IMR-90 (cell line): ENCODE measurements at regions not wholly inside any gene's neighbourhood (a gene's known extent, or its start where the extent isn't known, plus 50 kb on each side); places are given as distances from the start of the nearest gene placed in this dataset.

ENCODE experiments used
- ATAC-seq: fragments of 200-7000 bp; cut with Tn5 transposase; 2 replicates; pipeline ENCODE4 v1.9.1; 2020; ENCODE audit warnings: low read depth, mild to moderate bottlenecking, moderate library complexity
- BruUV-seq: library from RNA; stranded (reverse); fragments of 400-500 nt; replicated peaks from 2 replicates; lab custom pipeline; 2021; lab: Mats Ljungman, UMichigan
- CTCF ChIA-PET: fragments of 300-600 bp; formaldehyde crosslinking; extraction: SDS; loops from one replicate; lab custom pipeline; 2021; ENCODE audit warnings: antibody characterized with exemption; lab: Yijun Ruan, JAX
- POLR2A ChIA-PET: fragments of 300-600 bp; sonication (Branson Sonifier 250); formaldehyde crosslinking; loops from one replicate; lab custom pipeline; 2022; ENCODE audit warnings: antibody characterized with exemption; ENCODE audit not compliant: unreplicated experiment; lab: Charles Lee
- DNase-seq: peaks from one replicate; pipeline ENCODE4 v3.0.0; 2013
- H2AFZ ChIP-seq: replicated peaks from 2 replicates; pipeline ENCODE3; 2013; ENCODE audit warnings: low read length, mild to moderate bottlenecking; ENCODE audit not compliant: poor library complexity
- H2AK5ac ChIP-seq: 2 replicates; pipeline ENCODE4 v1.6.1; 2013; ENCODE audit warnings: low read depth, low read length, inconsistent platforms
- H2AK9ac ChIP-seq: replicated peaks from 2 replicates; pipeline ENCODE3; 2013; ENCODE audit warnings: mild to moderate bottlenecking, low read depth, low read length, moderate library complexity; ENCODE audit not compliant: poor library complexity
- H2BK120ac ChIP-seq: 2 replicates; pipeline ENCODE4 v1.6.1; 2013; ENCODE audit warnings: low read depth, low read length, inconsistent platforms
- H2BK15ac ChIP-seq: 3 replicates; pipeline ENCODE4 v1.6.1; 2013; ENCODE audit warnings: low read depth, low read length, inconsistent platforms
- H2BK20ac ChIP-seq: 2 replicates; pipeline ENCODE4 v1.6.1; 2013; ENCODE audit warnings: low read depth, mild to moderate bottlenecking, inconsistent platforms, low read length, moderate library complexity
- H2BK5ac ChIP-seq: 2 replicates; pipeline ENCODE4 v1.6.1; 2013; ENCODE audit warnings: mild to moderate bottlenecking, low read depth, low read length, inconsistent platforms; ENCODE audit not compliant: poor library complexity, severe bottlenecking
- H3K14ac ChIP-seq: replicated peaks from 2 replicates; pipeline ENCODE4 v1.6.1; 2013; ENCODE audit warnings: low read depth, low read length, inconsistent platforms
- H3K18ac ChIP-seq: 2 replicates; pipeline ENCODE4 v1.6.1; 2013; ENCODE audit warnings: low read depth, low read length, control low read depth
- H3K23ac ChIP-seq: 2 replicates; pipeline ENCODE4 v1.6.1; 2013; ENCODE audit warnings: low read depth, low read length, inconsistent platforms
- H3K27ac ChIP-seq: 2 replicates; pipeline ENCODE4 v1.5.1; 2013; ENCODE audit warnings: mild to moderate bottlenecking, control low read depth, low read length; ENCODE audit not compliant: insufficient read depth
- H3K27me3 ChIP-seq: 2 replicates; pipeline ENCODE4 v1.6.1; 2013; ENCODE audit warnings: low read length; ENCODE audit not compliant: control insufficient read depth, insufficient read depth
- H3K36me3 ChIP-seq: 2 replicates; pipeline ENCODE4 v1.6.1; 2013; ENCODE audit warnings: low read length, mixed read lengths; ENCODE audit not compliant: control insufficient read depth, insufficient read depth
- H3K4ac ChIP-seq: 2 replicates; pipeline ENCODE4 v1.6.1; 2013; ENCODE audit warnings: low read depth, low read length, inconsistent platforms
- H3K4me1 ChIP-seq: 2 replicates; pipeline ENCODE4 v1.6.1; 2013; ENCODE audit warnings: low read length, mixed read lengths; ENCODE audit not compliant: control insufficient read depth, insufficient read depth
- H3K4me2 ChIP-seq: 2 replicates; pipeline ENCODE4 v1.6.1; 2013; ENCODE audit warnings: low read depth, mild to moderate bottlenecking, control low read depth, low read length, moderate library complexity
- H3K4me3 ChIP-seq: 2 replicates; pipeline ENCODE4 v1.5.1; 2013; ENCODE audit warnings: low read depth, mild to moderate bottlenecking, control low read depth, low read length, moderate library complexity; ENCODE audit not compliant: insufficient read depth
- H3K56ac ChIP-seq: 2 replicates; pipeline ENCODE4 v1.6.1; 2013; ENCODE audit warnings: low read length, inconsistent platforms; ENCODE audit not compliant: insufficient read depth; ENCODE audit errors: extremely low read depth
- H3K79me1 ChIP-seq, 2 experiments: 2 replicates each; pipeline ENCODE4 v1.6.1; 2013; ENCODE audit warnings: low read length in 2 of 2, inconsistent platforms in 1 of 2, low read depth in 1 of 2
- H3K9ac ChIP-seq: 2 replicates; pipeline ENCODE4 v1.6.1; 2013; ENCODE audit warnings: low read depth, low read length, control low read depth
- H3K9me1 ChIP-seq: 2 replicates; pipeline ENCODE4 v1.6.1; 2013; ENCODE audit warnings: low read length, inconsistent platforms; ENCODE audit not compliant: insufficient read depth
- H3K9me3 ChIP-seq: 2 replicates; pipeline ENCODE4 v1.6.1; 2013; ENCODE audit warnings: low read length; ENCODE audit not compliant: control insufficient read depth, insufficient read depth
- H4K20me1 ChIP-seq: 2 replicates; pipeline ENCODE4 v1.6.1; 2013; ENCODE audit warnings: low read length, inconsistent platforms; ENCODE audit not compliant: insufficient read depth
- H4K5ac ChIP-seq: 2 replicates; pipeline ENCODE4 v1.6.1; 2013; ENCODE audit warnings: mild to moderate bottlenecking, low read depth, low read length, control low read depth
- H4K8ac ChIP-seq, 2 experiments: 2 replicates each; pipeline ENCODE4 v1.6.1; 2013; ENCODE audit warnings: low read depth in 2 of 2, low read length in 2 of 2, control low read depth in 1 of 2, inconsistent platforms in 1 of 2
- H4K91ac ChIP-seq: 2 replicates; pipeline ENCODE4 v1.6.1; 2013; ENCODE audit warnings: low read depth, low read length, inconsistent platforms; ENCODE audit not compliant: insufficient read depth
- BHLHE40 ChIP-seq: fragments of 150-350 bp; IDR thresholded peaks from 2 replicates; pipeline ENCODE4 v1.6.1; 2016; ENCODE audit warnings: mild to moderate bottlenecking, low read depth, low read length
- CHD1 ChIP-seq: IDR thresholded peaks from 2 replicates; pipeline ENCODE4 v1.6.1; 2012; ENCODE audit warnings: low read depth, low read length, improper control_type of control experiment
- ELK1 ChIP-seq: fragments of 150-350 bp; IDR thresholded peaks from 2 replicates; pipeline ENCODE4 v1.6.1; 2016; ENCODE audit warnings: low read depth, mild to moderate bottlenecking, low read length, moderate library complexity, borderline replicate concordance
- FOS ChIP-seq: fragments of 150-350 bp; IDR thresholded peaks from 2 replicates; pipeline ENCODE4 v1.6.1; 2016; ENCODE audit warnings: low read depth, low read length
- MAFK ChIP-seq: IDR thresholded peaks from 2 replicates; pipeline ENCODE4 v1.6.1; 2012; ENCODE audit warnings: low read depth, low read length, improper control_type of control experiment
- MXI1 ChIP-seq: IDR thresholded peaks from 2 replicates; pipeline ENCODE4 v1.6.1; 2012; ENCODE audit warnings: low read depth, mild to moderate bottlenecking, low read length, moderate library complexity, borderline replicate concordance
- NFE2L2 ChIP-seq: fragments of 150-350 bp; IDR thresholded peaks from 2 replicates; pipeline ENCODE4 v1.6.1; 2016; ENCODE audit warnings: low read depth, mild to moderate bottlenecking, low read length
- POLR2A ChIP-seq: IDR thresholded peaks from 2 replicates; pipeline ENCODE4 v1.6.1; 2012; ENCODE audit warnings: mild to moderate bottlenecking, low read depth, low read length
- RAD21 ChIP-seq: IDR thresholded peaks from 2 replicates; pipeline ENCODE4 v1.6.1; 2012; ENCODE audit warnings: low read length, improper control_type of control experiment
- SMC3 ChIP-seq: fragments of 150-350 bp; IDR thresholded peaks from 2 replicates; pipeline ENCODE4 v1.6.1; 2016; ENCODE audit warnings: low read depth, mild to moderate bottlenecking, antibody characterized with exemption, low read length, moderate library complexity
- WGBS, 2 experiments: methylation state at CpG; one replicate each; pipeline versions ENCODE4 v1.1.5 to v1.1.7; 2013; ENCODE audit warnings: missing lambda C conversion rate in 2 of 2; ENCODE audit not compliant: insufficient read length in 1 of 2; ENCODE audit errors: extremely low coverage in 2 of 2; 5-methylcytosine and 5-hydroxymethylcytosine counted together
- dilution Hi-C: fragments of 300-500 bp; cut with HindIII; formaldehyde crosslinking; loops from one replicate; pipeline ENCODE4 v1.14.3; 2018; ENCODE audit warnings: low sequenced_read_pairs; ENCODE audit not compliant: unreplicated experiment
- in situ Hi-C: fragments of 300-500 bp; cut with MboI; formaldehyde crosslinking; loops from 3 replicates; pipeline ENCODE4 v1.14.3; 2019; ENCODE audit warnings: low sequenced_read_pairs, inconsistent platforms, mixed read lengths
- intact Hi-C: fragments of 100-400 bp; cut with micrococcal nuclease; formaldehyde crosslinking; loops from 2 replicates; pipeline ENCODE4 v1.10.0; 2022
- TF ChIP-seq, protein P1 (sequence below): fragments of 150-350 bp; IDR thresholded peaks from 2 replicates; pipeline ENCODE4 v1.6.1; 2017; ENCODE audit warnings: mild to moderate bottlenecking, antibody characterized with exemption, low read length, low read depth

GRCh38 chr3:95348879-95349278 is 1286.0 kb downstream of the NSUN3 start:
- no peak overlapping the region for H3K27ac ChIP-seq
- DNase-seq (no peak), ATAC-seq (no peak)
- intact Hi-C loops (no loop called here), in situ Hi-C loops (no loop called here), dilution Hi-C loops (no loop called here)
- H2AK5ac ChIP-seq, result no peak overlapping the region
- H3K79me1 ChIP-seq, result no peaks in the 10 kb centered on the region
- H3K14ac ChIP-seq, result no peak overlapping the region
- no peaks in the 10 kb centered on the region for H3K9me1 ChIP-seq
- no peak overlapping the region for H2BK5ac ChIP-seq
- H3K27me3 ChIP-seq, result no peaks in the 10 kb centered on the region
- no peak overlapping the region for H4K91ac ChIP-seq
- no TSS peak for BruUV-seq
- no peak overlapping the region for H3K23ac ChIP-seq
- no peak overlapping the region for H3K56ac ChIP-seq
- no peak overlapping the region for H2BK120ac ChIP-seq
- WGBS, 2 experiments, result no CpG with 5 or more reads among the region's 3 CpGs
- H4K20me1 ChIP-seq, result no peaks in the 10 kb centered on the region
- no peak overlapping the region for H3K18ac ChIP-seq
- no peaks in the 10 kb centered on the region for H3K4me1 ChIP-seq
- no peak overlapping the region for H2AFZ ChIP-seq
- H4K8ac ChIP-seq, result no peak overlapping the region
- no peak overlapping the region for H2BK20ac ChIP-seq
- ChIA-PET CTCF (no interaction called here), POLR2A (no interaction called here)
- H2AK9ac ChIP-seq, result no peak overlapping the region
- H3K36me3 ChIP-seq, result no peaks in the 10 kb centered on the region
- no peak for TF ChIP-seq RAD21
- no peak for TF ChIP-seq ELK1
- TF ChIP-seq CHD1, result no peak
- TF ChIP-seq POLR2A, result no peak
- TF ChIP-seq, protein P1, sequence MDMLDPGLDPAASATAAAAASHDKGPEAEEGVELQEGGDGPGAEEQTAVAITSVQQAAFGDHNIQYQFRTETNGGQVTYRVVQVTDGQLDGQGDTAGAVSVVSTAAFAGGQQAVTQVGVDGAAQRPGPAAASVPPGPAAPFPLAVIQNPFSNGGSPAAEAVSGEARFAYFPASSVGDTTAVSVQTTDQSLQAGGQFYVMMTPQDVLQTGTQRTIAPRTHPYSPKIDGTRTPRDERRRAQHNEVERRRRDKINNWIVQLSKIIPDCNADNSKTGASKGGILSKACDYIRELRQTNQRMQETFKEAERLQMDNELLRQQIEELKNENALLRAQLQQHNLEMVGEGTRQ, result no peak
- TF ChIP-seq MXI1, result no peak
- no peak for TF ChIP-seq FOS
- no peak for TF ChIP-seq NFE2L2
- no peak for TF ChIP-seq BHLHE40
- TF ChIP-seq SMC3, result no peak
- no peak for TF ChIP-seq MAFK
- no peak overlapping the region for H2BK15ac ChIP-seq
- peaks cover 2% of the 10 kb centered on the region for H3K9me3 ChIP-seq
- H3K4me2 ChIP-seq, result no peak overlapping the region
- H4K5ac ChIP-seq, result no peak overlapping the region
- no peak overlapping the region for H3K4me3 ChIP-seq
- no peak overlapping the region for H3K4ac ChIP-seq
- no peak overlapping the region for H3K9ac ChIP-seq
